WTC11 (cell line): ENCODE measurements at regions not wholly inside any gene's neighbourhood (a gene's known extent, or its start where the extent isn't known, plus 50 kb on each side); places are given as distances from the start of the nearest gene placed in this dataset.

ENCODE experiments used
- ATAC-seq: fragments of 200-7000 bp; cut with Tn5 transposase; 2 replicates; pipeline ENCODE4 v1.10.0; 2021; ENCODE audit warnings: mild to moderate bottlenecking, moderate library complexity
- CTCF ChIA-PET: fragments of 300-600 bp; sonication (Branson Sonifier 250); formaldehyde crosslinking; loops from one replicate; lab custom pipeline; 2021; ENCODE audit warnings: antibody characterized with exemption; lab: Charles Lee
- POLR2A ChIA-PET: fragments of 350-600 bp; sonication (Branson Sonifier 250); formaldehyde crosslinking; loops from one replicate; lab custom pipeline; 2021; ENCODE audit warnings: antibody characterized with exemption; lab: Charles Lee
- DNase-seq: peaks from one replicate; pipeline ENCODE4 v3.0.0; 2021; ENCODE audit warnings: low spot score
- H3K27ac Mint-ChIP-seq: 2 replicates; pipeline ENCODE4 v1.8.0; 2021; ENCODE audit warnings: mixed read lengths
- H3K27me3 Mint-ChIP-seq: 2 replicates; pipeline ENCODE4 v1.8.0; 2021; ENCODE audit warnings: low read depth, mild to moderate bottlenecking, moderate library complexity, mixed read lengths
- H3K36me3 Mint-ChIP-seq: 2 replicates; pipeline ENCODE4 v1.8.0; 2021; ENCODE audit warnings: mixed read lengths
- H3K4me1 Mint-ChIP-seq: 2 replicates; pipeline ENCODE4 v1.8.0; 2022; ENCODE audit warnings: mixed read lengths
- H3K4me3 Mint-ChIP-seq: 2 replicates; pipeline ENCODE4 v1.8.0; 2021; ENCODE audit warnings: mild to moderate bottlenecking, moderate library complexity, mixed read lengths
- H3K9me3 Mint-ChIP-seq: 2 replicates; pipeline ENCODE4 v1.8.0; 2021; ENCODE audit warnings: mixed read lengths
- AFF4 ChIP-seq: sonication (generic); formaldehyde crosslinking; IDR thresholded peaks from 2 replicates; pipeline ENCODE4 v1.8.1; 2023; ENCODE audit warnings: mild to moderate bottlenecking, missing genetic modification reagents, borderline replicate concordance
- CTCF ChIP-seq: fragments of 200-600 bp; IDR thresholded peaks from 2 replicates; pipeline ENCODE4 v1.8.0; 2022; ENCODE audit warnings: antibody characterized with exemption
- ERG ChIP-seq: fragments of 250-450 bp; sonication (Bioruptor Pico); IDR thresholded peaks from 2 replicates; pipeline ENCODE4 v1.8.0; 2021; ENCODE audit warnings: mild to moderate bottlenecking
- FOXP4 ChIP-seq: sonication (generic); formaldehyde crosslinking; IDR thresholded peaks from 2 replicates; pipeline ENCODE4 v1.8.0; 2022; ENCODE audit warnings: mild to moderate bottlenecking, missing genetic modification reagents
- GRHL2 ChIP-seq: fragments of 250-450 bp; sonication (Bioruptor Pico); IDR thresholded peaks from 2 replicates; pipeline ENCODE4 v1.8.0; 2022; ENCODE audit warnings: mild to moderate bottlenecking, moderate library complexity; ENCODE audit not compliant: insufficient replicate concordance, severe bottlenecking
- MLX ChIP-seq: sonication (generic); formaldehyde crosslinking; IDR thresholded peaks from 2 replicates; pipeline ENCODE4 v1.8.1; 2023; ENCODE audit warnings: mild to moderate bottlenecking, missing genetic modification reagents, moderate library complexity
- PRDM15 ChIP-seq: sonication (generic); formaldehyde crosslinking; IDR thresholded peaks from 2 replicates; pipeline ENCODE4 v1.8.0; 2022; ENCODE audit warnings: missing genetic modification reagents
- ZBTB21 ChIP-seq: sonication (generic); formaldehyde crosslinking; IDR thresholded peaks from 2 replicates; pipeline ENCODE4 v1.8.1; 2023; ENCODE audit warnings: mild to moderate bottlenecking, missing genetic modification reagents, borderline replicate concordance
- ZNF396 ChIP-seq: fragments of 250-450 bp; sonication (Bioruptor Pico); IDR thresholded peaks from 2 replicates; pipeline ENCODE4 v1.8.0; 2021; ENCODE audit warnings: mild to moderate bottlenecking, moderate library complexity, borderline replicate concordance
- ZNF532 ChIP-seq: fragments of 250-450 bp; sonication (Bioruptor Pico); IDR thresholded peaks from 2 replicates; pipeline ENCODE4 v1.9.0; 2021; ENCODE audit warnings: mild to moderate bottlenecking, borderline replicate concordance

GRCh38 chr1:193310564-193310963 is 124.2 kb upstream of the B3GALT2 start (continued):
- TF ChIP-seq PRDM15 (CRISPR knock-in tag), result no peak
- no peak for TF ChIP-seq ZNF532
- TF ChIP-seq ZBTB21, result no peak
- TF ChIP-seq FOXP4 (CRISPR knock-in tag), result no peak

- ChIA-PET POLR2A (no interaction called here), CTCF (no interaction called here)
- Mint-ChIP-seq H3K4me1 (no peaks in the 10 kb centered on the region), H3K27me3 (no peaks in the 10 kb centered on the region), H3K36me3 (no peaks in the 10 kb centered on the region), H3K9me3 (0 out of 2 replicates have a peak, but pooled peaks cover 9% of the 10 kb centered on the region), H3K4me3 (no peak overlapping the region), H3K27ac (no peak overlapping the region)
- DNase-seq (no peak), ATAC-seq (no peak)
- TF ChIP-seq MLX (CRISPR knock-in tag), result no peak
- no peak for TF ChIP-seq GRHL2
- TF ChIP-seq CTCF, result no peak
Measured at GRCh38 chr1:193309936-193310475, 123.6 kb upstream of the B3GALT2 start.

GRCh38 chr1:193308438-193308837 is 122.0 kb upstream of the B3GALT2 start:
- no peak for ATAC-seq
- Mint-ChIP-seq H3K9me3 (0 out of 2 replicates have a peak, but pooled peaks cover 10% of the 10 kb centered on the region), H3K4me3 (no peak overlapping the region), H3K27me3 (no peaks in the 10 kb centered on the region), H3K4me1 (no peaks in the 10 kb centered on the region), H3K36me3 (no peaks in the 10 kb centered on the region), H3K27ac (no peak overlapping the region)
- no peak for DNase-seq
- CTCF ChIA-PET, result no interaction called here
- POLR2A ChIA-PET, result no interaction called here
- TF ChIP-seq AFF4 (no peak), ERG (CRISPR knock-in tag) (no peak), ZNF396 (CRISPR knock-in tag) (no peak)
